T-helper 1 cell treated with Interleukin-12 subunit alpha and Interleukin-12 subunit beta and Interleukin-4 antibody, amounts not matched to agents 30 μg/mL and 1 μg/mL, for 36 hours (primary cell): ENCODE measurements at regions not wholly inside any gene's neighbourhood (a gene's known extent, or its start where the extent isn't known, plus 50 kb on each side); places are given as distances from the start of the nearest gene placed in this dataset.
"Not testable (repeated sequence)": the region's sequence is repeated elsewhere in the genome, so short reads cannot be mapped to it uniquely, and the experiment has no call there.

ENCODE experiments used
- H3K27ac Mint-ChIP-seq: one replicate; pipeline ENCODE4 v1.8.0; 2021; ENCODE audit warnings: mild to moderate bottlenecking, mixed read lengths
- H3K27me3 Mint-ChIP-seq: one replicate; pipeline ENCODE4 v1.8.0; 2021; ENCODE audit warnings: low read depth, mixed read lengths
- H3K36me3 Mint-ChIP-seq: one replicate; pipeline ENCODE4 v1.8.0; 2021; ENCODE audit warnings: low read depth, mixed read lengths
- H3K4me1 Mint-ChIP-seq: one replicate; pipeline ENCODE4 v1.8.0; 2021; ENCODE audit warnings: low read depth, mixed read lengths
- H3K4me3 Mint-ChIP-seq: one replicate; pipeline ENCODE4 v1.8.0; 2021; ENCODE audit warnings: mild to moderate bottlenecking, moderate library complexity, mixed read lengths
- H3K9me3 Mint-ChIP-seq: one replicate; pipeline ENCODE4 v1.8.0; 2021; ENCODE audit warnings: mixed read lengths

DNA sequence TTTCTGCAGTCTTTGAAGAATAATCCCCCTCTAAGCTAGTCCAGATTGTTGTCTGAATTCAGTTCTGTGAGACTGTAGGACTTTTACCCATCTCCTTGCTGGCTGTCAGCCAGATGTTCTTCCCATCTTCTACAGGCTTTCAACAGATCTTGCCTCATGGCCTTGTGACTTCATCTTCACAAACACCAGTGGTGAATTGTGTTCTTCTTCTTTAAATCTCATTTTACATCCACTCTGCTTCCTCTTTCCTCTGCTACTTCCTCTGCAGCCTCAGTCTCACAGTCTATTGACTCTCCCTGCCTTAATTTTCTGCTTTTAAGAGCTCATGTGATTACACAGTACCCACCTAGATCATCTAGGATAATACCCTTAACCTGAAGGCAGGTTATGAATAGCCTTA is 859.0 kb upstream of the SLITRK1 start:
- H3K9me3 Mint-ChIP-seq = no peaks in the 10 kb centered on the region
- H3K36me3 Mint-ChIP-seq = no peaks in the 10 kb centered on the region
- no peak overlapping the region for H3K27ac Mint-ChIP-seq
- H3K4me1 Mint-ChIP-seq = no peaks in the 10 kb centered on the region
- no peak overlapping the region for H3K4me3 Mint-ChIP-seq
- no peaks in the 10 kb centered on the region for H3K27me3 Mint-ChIP-seq

DNA sequence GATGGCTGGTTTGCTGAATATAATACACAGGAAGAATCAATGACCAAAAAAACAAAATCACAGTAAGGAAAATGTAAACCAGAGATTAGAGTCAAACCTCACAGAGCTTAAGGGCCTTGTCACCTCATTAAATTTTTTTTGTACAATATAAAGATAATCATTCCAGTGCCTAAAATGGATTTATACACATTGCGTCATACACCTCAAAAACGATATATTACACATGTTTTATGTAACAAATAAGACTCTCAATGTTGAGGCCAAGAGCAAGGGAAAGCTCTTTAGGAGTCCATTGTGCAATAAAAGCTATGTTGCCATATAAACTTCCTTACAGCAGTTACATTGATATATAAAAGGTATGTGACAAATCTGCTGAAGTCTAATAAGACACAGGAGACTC is 856.7 kb upstream of the SLITRK1 start:
- peaks cover 6% of the 10 kb centered on the region for H3K9me3 Mint-ChIP-seq
- no peak overlapping the region for H3K4me3 Mint-ChIP-seq
- H3K4me1 Mint-ChIP-seq = no peaks in the 10 kb centered on the region
- no peaks in the 10 kb centered on the region for H3K27me3 Mint-ChIP-seq
- H3K36me3 Mint-ChIP-seq = no peaks in the 10 kb centered on the region
- H3K27ac Mint-ChIP-seq = no peak overlapping the region

DNA sequence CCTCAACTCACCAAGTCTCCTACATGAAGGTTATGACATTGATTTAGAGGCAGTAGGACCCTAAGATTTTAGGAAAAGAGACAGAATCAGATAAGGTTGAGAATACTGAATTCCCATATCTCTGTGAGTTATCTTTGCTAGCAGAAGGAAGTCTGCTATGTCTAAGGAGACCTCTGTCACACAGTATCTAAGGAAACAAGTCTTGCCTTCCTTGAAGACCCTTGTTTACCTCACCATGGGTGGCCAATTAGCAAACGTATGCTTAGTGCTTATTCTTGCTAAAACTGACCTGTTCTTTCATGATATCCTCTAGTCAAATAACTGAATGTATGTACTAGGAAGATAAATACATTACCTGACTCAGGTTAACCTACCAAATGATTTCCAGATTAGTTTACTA is 855.4 kb upstream of the SLITRK1 start:
- H3K36me3 Mint-ChIP-seq = no peaks in the 10 kb centered on the region
- no peak overlapping the region for H3K4me3 Mint-ChIP-seq
- no peak overlapping the region for H3K27ac Mint-ChIP-seq
- H3K9me3 Mint-ChIP-seq = peaks cover 6% of the 10 kb centered on the region
- no peaks in the 10 kb centered on the region for H3K4me1 Mint-ChIP-seq
- no peaks in the 10 kb centered on the region for H3K27me3 Mint-ChIP-seq

DNA sequence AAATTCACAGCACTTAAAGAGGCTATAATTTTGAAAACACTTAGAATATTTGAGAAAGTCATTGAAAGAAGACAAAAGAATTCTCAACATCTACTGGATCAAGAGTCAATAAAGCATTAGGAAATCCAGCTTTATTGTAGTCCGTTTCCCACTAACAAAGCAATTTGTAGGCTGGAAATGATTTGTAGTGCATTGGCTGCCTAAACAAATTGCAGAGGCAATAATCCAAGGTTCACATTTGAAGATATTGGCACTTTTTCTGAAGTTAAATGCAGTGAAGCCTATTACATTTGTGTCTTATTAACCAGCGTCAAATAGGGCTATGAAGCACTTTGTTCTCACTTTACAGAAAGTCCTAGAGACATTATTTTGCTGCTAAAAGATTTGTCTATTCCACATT is 848.1 kb upstream of the SLITRK1 start:
- peaks cover 6% of the 10 kb centered on the region for H3K9me3 Mint-ChIP-seq
- no peaks in the 10 kb centered on the region for H3K4me1 Mint-ChIP-seq
- no peak overlapping the region for H3K27ac Mint-ChIP-seq
- no peaks in the 10 kb centered on the region for H3K27me3 Mint-ChIP-seq
- no peaks in the 10 kb centered on the region for H3K36me3 Mint-ChIP-seq
- H3K4me3 Mint-ChIP-seq = no peak overlapping the region

DNA sequence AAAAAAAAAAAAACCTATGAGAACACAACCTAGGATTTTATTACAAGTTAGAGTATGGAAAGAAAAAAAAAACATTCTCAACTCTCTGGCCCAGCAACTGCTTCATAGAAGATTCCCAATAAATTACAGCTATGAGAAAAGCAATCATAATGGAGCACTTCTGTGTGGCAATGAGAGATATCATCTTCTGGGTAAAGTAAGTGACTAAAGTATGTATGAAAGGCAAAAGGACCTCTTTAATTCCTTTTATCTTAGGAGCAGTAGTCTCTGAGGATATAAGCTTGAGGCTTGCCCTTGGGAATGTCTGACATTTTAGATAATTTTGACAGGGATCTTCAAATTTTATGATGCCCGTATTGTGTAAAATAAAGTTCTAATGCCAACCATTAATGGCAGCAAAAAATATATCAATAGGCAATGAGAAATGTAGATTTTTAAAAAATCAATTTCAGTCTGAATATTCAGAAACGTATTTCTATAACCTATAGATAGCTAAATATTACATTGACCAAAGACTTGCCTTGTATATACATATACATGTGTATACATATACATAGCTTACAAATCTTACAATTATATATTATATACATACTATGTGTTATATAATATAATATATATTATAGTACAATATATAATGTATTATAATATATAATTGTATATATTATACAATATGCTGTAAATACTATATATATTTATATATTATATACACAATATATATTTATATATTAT is 823.9 kb upstream of the SLITRK1 start:
- Mint-ChIP-seq H3K9me3 (no peaks in the 10 kb centered on the region), H3K4me1 (no peaks in the 10 kb centered on the region), H3K36me3 (no peaks in the 10 kb centered on the region), H3K27ac (no peak overlapping the region), H3K27me3 (no peaks in the 10 kb centered on the region), H3K4me3 (no peak overlapping the region)

DNA sequence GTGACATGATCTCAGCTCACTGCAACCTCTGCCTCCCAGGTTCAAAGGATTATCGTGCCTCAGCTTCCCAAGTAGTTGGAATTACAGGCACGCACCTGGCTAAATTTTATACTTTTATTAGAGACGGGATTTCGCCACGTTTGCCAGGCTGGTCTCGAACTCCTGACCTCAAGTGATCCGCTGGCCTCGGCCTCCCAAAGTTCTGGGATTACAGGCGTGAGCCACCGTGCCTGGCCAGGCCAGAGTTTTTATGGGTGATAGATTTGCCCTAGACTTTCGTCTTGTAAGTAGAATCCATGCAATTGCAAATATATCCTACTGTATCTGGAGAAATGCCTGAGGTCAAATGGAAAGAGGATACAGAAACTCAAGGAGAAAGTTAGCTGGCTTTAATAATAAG is 819.9 kb upstream of the SLITRK1 start:
- Mint-ChIP-seq H3K9me3 (peaks cover 7% of the 10 kb centered on the region), H3K36me3 (no peaks in the 10 kb centered on the region), H3K27me3 (no peaks in the 10 kb centered on the region), H3K4me3 (no peak overlapping the region), H3K4me1 (no peaks in the 10 kb centered on the region), H3K27ac (no peak overlapping the region)

DNA sequence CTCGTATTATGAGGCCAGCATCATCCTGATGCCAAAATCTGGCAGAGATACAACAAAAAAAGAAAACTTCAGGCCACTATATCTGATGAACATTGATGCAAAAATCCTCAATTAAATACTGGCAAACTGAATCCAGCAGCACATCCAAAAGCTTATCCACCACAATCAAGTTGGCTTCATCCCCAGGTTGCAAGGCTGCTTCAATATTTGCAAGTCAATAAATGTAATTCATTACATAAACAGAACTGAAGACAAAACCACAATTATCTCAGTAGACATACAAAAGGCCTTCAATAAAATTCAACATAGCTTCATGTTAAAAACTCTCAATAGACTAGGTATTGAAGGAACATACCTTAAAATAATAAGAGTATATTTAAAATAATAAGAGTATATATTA is 815.3 kb upstream of the SLITRK1 start:
- not testable (repeated sequence) for H3K27me3 Mint-ChIP-seq, H3K36me3 Mint-ChIP-seq, H3K4me3 Mint-ChIP-seq, H3K27ac Mint-ChIP-seq, H3K4me1 Mint-ChIP-seq
- peaks cover 10% of the 10 kb centered on the region for H3K9me3 Mint-ChIP-seq

DNA sequence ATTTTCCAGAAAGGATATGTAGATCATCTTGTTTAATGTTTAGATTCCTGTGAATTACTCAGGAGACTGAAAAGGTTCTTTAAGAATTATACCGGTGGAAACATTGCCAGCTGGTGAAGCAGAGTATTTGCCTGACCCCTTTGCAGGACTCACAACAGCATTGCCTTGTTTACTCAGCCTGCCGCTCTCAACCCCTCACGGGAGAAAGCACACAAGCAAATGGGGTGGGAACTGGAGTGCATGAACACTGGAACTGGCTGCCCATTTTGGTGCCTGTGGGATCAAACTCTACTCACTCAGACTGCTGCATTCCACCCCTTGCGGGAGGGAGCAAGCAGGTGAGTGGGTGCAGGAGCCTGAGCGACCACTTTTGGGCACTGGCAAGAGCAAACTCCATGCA is 804.7 kb upstream of the SLITRK1 start:
- no peak overlapping the region for H3K4me3 Mint-ChIP-seq
- H3K9me3 Mint-ChIP-seq = peaks cover 10% of the 10 kb centered on the region
- H3K27me3 Mint-ChIP-seq = no peaks in the 10 kb centered on the region
- no peak overlapping the region for H3K27ac Mint-ChIP-seq
- no peaks in the 10 kb centered on the region for H3K36me3 Mint-ChIP-seq
- no peaks in the 10 kb centered on the region for H3K4me1 Mint-ChIP-seq

DNA sequence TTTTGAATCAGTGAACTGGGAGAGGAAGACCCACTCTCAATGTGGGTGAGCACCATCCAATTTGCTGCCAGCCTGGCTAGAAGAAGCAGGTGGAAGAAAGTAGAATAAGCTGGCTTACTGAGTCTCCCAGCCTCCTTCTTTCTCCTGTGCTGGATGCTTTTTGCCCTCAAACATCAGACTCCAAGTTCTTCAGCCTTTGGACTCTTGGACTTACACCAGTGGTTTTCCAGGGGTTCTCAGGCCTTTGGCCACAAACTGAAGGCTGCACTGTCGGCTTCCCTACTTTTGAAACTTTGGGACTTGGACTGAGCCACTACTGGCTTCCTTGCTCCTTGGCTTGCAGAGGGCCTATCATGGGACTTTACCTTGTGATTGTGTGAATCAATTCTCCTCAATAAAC is 804.2 kb upstream of the SLITRK1 start:
- Mint-ChIP-seq H3K27ac (no peak overlapping the region), H3K36me3 (no peaks in the 10 kb centered on the region), H3K27me3 (no peaks in the 10 kb centered on the region), H3K4me1 (no peaks in the 10 kb centered on the region), H3K9me3 (peaks cover 10% of the 10 kb centered on the region), H3K4me3 (no peak overlapping the region)

DNA sequence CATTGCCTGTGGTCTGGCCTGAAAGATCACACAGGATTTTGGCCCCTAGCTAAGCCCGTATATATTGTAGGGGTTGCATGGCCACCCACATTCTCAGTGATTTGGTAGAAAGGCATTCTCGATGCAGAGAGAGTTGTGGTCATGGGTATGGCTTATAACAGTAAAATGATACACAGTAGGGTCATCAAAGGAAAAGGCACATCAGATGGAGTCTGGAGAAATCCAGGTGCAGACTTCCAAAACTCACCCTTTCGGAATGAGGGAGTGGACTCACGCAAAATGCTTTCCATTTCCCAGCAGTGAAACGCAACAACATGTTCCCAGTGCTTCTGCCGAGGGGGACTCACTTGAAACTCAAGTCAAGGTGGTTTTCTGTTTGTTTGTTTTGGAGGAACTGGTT is 802.5 kb upstream of the SLITRK1 start:
- Mint-ChIP-seq H3K36me3 (no peaks in the 10 kb centered on the region), H3K9me3 (peaks cover 10% of the 10 kb centered on the region), H3K4me3 (no peak overlapping the region), H3K27me3 (no peaks in the 10 kb centered on the region), H3K4me1 (no peaks in the 10 kb centered on the region), H3K27ac (no peak overlapping the region)

DNA sequence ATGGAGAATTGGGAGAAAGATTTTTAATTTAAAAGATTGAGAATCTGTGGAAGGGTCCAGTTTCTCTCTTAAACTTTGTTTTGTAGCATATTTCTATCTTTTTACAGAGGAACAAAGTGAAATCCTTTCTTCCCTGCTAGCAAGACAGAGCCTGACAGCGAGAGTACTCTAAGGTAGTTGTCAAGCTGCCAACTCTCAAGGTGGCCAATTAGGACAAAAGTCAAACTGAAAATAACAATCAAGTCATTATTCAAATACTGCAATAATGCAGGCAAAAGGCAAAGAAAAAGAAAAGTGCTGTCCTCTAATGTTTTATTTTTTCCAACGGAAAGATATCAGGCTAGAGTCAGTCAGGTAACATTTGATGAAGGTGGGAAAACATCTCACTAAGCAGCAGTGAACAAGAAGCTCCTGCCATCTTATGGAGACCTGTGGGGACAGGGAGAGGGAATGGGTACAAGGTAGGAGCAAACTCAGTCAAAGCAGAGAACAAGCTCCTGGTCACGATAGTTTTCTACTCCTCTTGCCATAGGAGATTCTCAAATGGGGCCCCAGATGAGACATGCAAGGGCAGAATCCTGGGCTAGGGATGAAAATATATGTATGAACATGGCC is 801.9 kb upstream of the SLITRK1 start:
- Mint-ChIP-seq H3K36me3 (no peaks in the 10 kb centered on the region), H3K4me1 (no peaks in the 10 kb centered on the region), H3K4me3 (no peak overlapping the region), H3K27ac (no peak overlapping the region), H3K27me3 (no peaks in the 10 kb centered on the region), H3K9me3 (peaks cover 10% of the 10 kb centered on the region)

DNA sequence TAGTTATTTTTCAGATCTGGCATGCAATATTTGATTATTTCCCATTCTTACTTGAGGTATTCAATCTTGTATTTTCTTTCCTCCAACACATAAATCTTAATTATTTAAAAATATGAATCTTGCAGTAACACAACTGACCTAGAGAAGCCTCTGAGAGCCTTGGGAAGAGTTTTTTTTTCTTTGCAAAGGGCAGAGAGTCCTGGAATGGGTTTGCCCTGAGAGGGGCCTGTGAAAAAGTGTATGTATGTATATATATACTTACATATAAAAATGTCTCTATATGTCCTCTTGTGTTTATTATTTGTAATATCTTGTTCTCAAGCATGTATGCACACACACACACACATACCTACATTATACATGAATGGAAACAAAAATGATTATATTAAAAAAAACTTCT is 801.2 kb upstream of the SLITRK1 start:
- Mint-ChIP-seq H3K4me3 (no peak overlapping the region), H3K27ac (no peak overlapping the region), H3K27me3 (no peaks in the 10 kb centered on the region), H3K9me3 (peaks cover 10% of the 10 kb centered on the region), H3K36me3 (no peaks in the 10 kb centered on the region), H3K4me1 (no peaks in the 10 kb centered on the region)

DNA sequence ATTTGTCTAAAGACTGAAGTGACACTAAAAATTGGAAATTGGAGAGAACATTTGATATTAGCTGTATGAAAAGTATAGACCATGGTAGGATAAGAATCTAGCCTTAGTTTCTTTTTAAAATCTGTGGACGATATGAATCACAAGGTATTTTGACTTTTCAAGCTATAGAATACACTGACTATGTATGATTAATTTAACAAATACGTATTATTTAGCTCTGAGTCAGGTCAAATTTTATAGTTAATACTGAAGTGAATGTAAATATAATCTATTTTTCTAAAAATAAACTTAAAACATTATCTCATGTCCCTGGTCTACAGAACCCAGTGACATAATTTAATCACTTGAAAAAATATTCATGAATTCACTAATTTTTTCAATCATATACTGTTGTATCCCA is 795.6 kb upstream of the SLITRK1 start:
- no peaks in the 10 kb centered on the region for H3K4me1 Mint-ChIP-seq
- peaks cover 3% of the 10 kb centered on the region for H3K9me3 Mint-ChIP-seq
- no peaks in the 10 kb centered on the region for H3K36me3 Mint-ChIP-seq
- no peaks in the 10 kb centered on the region for H3K27me3 Mint-ChIP-seq
- no peak overlapping the region for H3K27ac Mint-ChIP-seq
- H3K4me3 Mint-ChIP-seq = no peak overlapping the region

DNA sequence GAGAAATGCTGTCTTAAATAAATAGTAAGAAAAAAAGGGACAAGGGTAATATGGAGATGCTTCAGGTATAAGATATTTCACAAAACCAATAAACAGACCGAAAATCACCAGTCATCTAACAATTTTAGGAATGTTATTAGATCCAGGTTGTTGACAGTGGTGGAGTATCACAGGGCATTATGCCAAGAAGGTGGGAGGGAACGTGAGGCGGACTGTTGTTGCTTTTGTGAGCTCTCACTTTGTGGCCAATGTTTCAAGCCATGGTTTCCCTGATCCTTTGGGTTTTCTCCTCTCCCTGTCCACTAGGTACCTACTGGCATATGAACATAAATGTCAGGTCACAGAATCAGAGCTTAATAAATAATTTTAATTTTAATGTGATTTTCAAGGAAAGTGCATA is 790.3 kb upstream of the SLITRK1 start:
- no peaks in the 10 kb centered on the region for H3K9me3 Mint-ChIP-seq
- H3K4me3 Mint-ChIP-seq = no peak overlapping the region
- H3K4me1 Mint-ChIP-seq = no peaks in the 10 kb centered on the region
- H3K36me3 Mint-ChIP-seq = no peaks in the 10 kb centered on the region
- no peaks in the 10 kb centered on the region for H3K27me3 Mint-ChIP-seq
- no peak overlapping the region for H3K27ac Mint-ChIP-seq

DNA sequence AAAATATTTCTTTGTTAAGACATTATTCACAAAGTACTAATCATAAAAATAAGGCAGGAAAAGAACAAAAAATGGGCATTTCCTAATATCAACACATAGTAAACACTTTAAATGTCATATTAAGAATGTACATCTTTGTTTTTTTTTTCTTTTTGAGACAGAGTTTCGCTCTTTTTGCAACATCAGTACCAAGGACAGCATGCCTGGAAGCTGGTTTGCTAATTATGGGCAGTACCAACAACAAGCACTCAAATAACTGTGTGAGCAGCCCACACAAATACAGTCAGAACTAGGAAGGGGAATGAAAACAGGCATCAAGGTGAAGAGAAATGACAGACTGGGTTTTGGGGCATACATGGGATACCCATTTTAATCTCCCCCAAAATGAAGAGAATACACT is 788.0 kb upstream of the SLITRK1 start:
- no peak overlapping the region for H3K27ac Mint-ChIP-seq

DNA sequence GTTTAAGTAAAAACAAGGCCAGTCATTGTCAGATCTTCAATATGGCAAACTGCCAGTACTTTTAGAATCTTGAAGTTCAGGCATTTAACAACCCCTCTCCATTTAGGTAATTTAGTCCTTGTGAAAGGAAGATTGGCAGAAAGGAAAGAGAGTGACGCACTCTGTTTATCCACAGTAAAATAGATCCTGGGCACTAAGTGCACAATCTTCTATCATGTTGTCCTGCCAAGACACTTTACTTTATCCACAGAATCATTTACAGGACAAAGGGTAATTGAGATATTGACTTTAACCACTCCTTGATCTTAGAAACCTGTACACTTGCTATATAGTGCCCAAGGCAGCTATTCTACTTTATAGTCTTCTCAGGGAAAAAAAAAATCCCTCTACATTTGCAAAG is 786.4 kb upstream of the SLITRK1 start:
- no peak overlapping the region for H3K27ac Mint-ChIP-seq
- no peaks in the 10 kb centered on the region for H3K27me3 Mint-ChIP-seq
- no peaks in the 10 kb centered on the region for H3K36me3 Mint-ChIP-seq
- no peaks in the 10 kb centered on the region for H3K4me1 Mint-ChIP-seq
- no peak overlapping the region for H3K4me3 Mint-ChIP-seq
- H3K9me3 Mint-ChIP-seq = peaks cover 3% of the 10 kb centered on the region

More for the DNA sequence above, 788.0 kb upstream of the SLITRK1 start:
- no peaks in the 10 kb centered on the region for H3K4me1 Mint-ChIP-seq
- no peaks in the 10 kb centered on the region for H3K36me3 Mint-ChIP-seq
- H3K4me3 Mint-ChIP-seq = no peak overlapping the region
- no peaks in the 10 kb centered on the region for H3K27me3 Mint-ChIP-seq
- H3K9me3 Mint-ChIP-seq = no peaks in the 10 kb centered on the region
